ENCODE measurements at regions not wholly inside any gene's neighbourhood (a gene's known extent, or its start where the extent isn't known, plus 50 kb on each side); places are given as distances from the start of the nearest gene placed in this dataset.

DNA sequence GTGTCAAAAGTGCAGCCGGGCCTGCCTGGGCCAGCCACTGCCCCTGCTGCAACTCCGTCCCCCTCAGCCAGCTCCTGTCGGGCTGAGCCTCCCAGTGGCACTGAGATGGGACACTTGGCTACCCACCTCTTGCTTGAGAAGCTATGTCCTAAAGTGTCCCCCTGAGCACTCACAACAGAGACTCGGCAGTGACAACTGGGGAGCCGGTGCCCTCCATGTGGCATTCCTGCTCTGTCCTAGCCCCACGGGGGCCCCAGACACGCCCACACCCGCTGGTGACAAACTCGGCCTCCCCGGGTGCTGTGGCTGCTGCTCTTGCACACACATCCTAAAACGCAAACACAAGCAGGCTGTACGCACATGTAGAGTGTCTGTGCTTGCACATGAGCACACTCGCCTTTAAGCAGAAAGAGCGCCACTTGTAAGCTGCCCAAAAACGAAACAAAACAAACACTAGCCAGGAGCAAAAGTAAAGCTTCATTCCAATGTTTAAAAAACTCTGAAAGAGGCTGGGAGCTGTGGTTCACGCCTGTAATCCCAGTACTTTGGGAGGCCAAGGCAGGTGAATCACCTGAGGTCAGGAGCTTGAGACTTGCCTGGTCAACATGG is 253.9 kb downstream of the RBFOX3 start:
- TF ChIP-seq, protein P1, sequence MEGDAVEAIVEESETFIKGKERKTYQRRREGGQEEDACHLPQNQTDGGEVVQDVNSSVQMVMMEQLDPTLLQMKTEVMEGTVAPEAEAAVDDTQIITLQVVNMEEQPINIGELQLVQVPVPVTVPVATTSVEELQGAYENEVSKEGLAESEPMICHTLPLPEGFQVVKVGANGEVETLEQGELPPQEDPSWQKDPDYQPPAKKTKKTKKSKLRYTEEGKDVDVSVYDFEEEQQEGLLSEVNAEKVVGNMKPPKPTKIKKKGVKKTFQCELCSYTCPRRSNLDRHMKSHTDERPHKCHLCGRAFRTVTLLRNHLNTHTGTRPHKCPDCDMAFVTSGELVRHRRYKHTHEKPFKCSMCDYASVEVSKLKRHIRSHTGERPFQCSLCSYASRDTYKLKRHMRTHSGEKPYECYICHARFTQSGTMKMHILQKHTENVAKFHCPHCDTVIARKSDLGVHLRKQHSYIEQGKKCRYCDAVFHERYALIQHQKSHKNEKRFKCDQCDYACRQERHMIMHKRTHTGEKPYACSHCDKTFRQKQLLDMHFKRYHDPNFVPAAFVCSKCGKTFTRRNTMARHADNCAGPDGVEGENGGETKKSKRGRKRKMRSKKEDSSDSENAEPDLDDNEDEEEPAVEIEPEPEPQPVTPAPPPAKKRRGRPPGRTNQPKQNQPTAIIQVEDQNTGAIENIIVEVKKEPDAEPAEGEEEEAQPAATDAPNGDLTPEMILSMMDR (conservative IDR thresholded peaks at IDR 0.05 in 1 of 2, IDR thresholded peaks at IDR 0.05 in 1 of 2; ENCODE audit: extremely low read depth in 1 of 2, insufficient read depth in 1 of 2, low read depth in 1 of 2, low read length in 2 of 2) = no peak
- TF ChIP-seq EZH2 (IDR thresholded peaks at IDR 0.05; ENCODE audit: borderline replicate concordance, low read length) = no peak

Measured in mammary epithelial cell (primary cell).